ENCODE measurements at regions not wholly inside any gene's neighbourhood (a gene's known extent, or its start where the extent isn't known, plus 50 kb on each side); places are given as distances from the start of the nearest gene placed in this dataset.

DNA sequence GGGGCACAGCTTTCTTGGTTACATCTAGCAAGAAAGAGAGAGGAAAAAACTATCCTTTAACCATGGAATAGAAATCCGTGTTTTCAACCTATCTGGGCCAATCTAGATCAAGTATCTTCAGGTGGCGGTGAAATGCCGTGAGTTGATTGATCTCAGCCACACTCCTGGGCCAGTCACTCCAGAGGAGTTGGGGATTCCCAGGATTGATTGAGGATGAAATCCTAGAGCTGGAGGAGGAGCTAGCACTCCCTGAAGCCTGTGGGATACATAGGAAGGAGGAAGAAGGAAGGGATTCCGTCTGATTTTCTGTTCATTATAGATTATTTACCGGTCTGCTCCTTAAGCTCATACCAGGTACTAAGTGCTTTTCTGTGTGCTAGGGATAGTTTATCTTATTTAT, 106.3 kb upstream of the ARID2 start:
- 92 to 93% methylated on average over 5 of the region's 5 CpGs for WGBS, 2 donors
- H3K4me3 ChIP-seq = no peak overlapping the region
- no peaks in the 10 kb centered on the region for H3K9me3 ChIP-seq
- intact Hi-C loops (cut with DNase I) = no loop called here
- no peak for TF ChIP-seq POLR2A (IDR thresholded peaks at IDR 0.05)
- TF ChIP-seq EP300 (IDR thresholded peaks at IDR 0.05) = no peak
- TF ChIP-seq POLR2AphosphoS5 (IDR thresholded peaks at IDR 0.05) = no peak
- no peak for TF ChIP-seq CTCF (IDR thresholded peaks at IDR 0.05)
- no peak overlapping the region for H3K27ac ChIP-seq
- no peaks in the 10 kb centered on the region for H3K27me3 ChIP-seq
- DNase-seq = no peak
- no peaks in the 10 kb centered on the region for H3K36me3 ChIP-seq
- no peaks in the 10 kb centered on the region for H3K4me1 ChIP-seq

DNA sequence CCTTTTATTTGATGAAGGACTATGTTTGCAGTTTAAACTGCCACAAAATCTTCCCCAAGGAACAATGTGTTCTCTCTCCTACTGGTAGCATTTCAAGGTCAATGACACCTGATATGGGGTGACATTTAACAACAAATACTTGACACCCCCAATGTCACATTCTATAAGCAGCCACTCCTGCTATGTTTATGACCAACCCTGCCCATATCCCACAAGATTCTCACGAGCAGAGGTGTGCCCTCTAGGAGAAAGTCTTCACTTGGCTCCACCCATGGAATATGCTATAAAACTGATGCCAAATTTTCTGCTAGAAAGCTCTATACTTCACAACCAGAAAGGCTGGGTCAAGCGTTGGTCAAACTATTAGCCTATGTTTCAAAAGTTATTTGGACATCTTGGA, 105.6 kb upstream of the ARID2 start:
- Histone ChIP-seq H3K9me3 (no peaks in the 10 kb centered on the region), H3K27ac (no peak overlapping the region), H3K4me3 (no peak overlapping the region), H3K36me3 (no peaks in the 10 kb centered on the region), H3K27me3 (no peaks in the 10 kb centered on the region), H3K4me1 (no peaks in the 10 kb centered on the region)
- WGBS, 2 donors = 35 to 75% methylated on average over 2 of the region's 2 CpGs
- DNase-seq = no peak
- intact Hi-C loops (cut with DNase I) = no loop called here
- no peak for TF ChIP-seq CTCF (IDR thresholded peaks at IDR 0.05)
- TF ChIP-seq POLR2AphosphoS5 (IDR thresholded peaks at IDR 0.05) = no peak
- TF ChIP-seq POLR2A (IDR thresholded peaks at IDR 0.05) = no peak
- TF ChIP-seq EP300 (IDR thresholded peaks at IDR 0.05) = no peak

DNA sequence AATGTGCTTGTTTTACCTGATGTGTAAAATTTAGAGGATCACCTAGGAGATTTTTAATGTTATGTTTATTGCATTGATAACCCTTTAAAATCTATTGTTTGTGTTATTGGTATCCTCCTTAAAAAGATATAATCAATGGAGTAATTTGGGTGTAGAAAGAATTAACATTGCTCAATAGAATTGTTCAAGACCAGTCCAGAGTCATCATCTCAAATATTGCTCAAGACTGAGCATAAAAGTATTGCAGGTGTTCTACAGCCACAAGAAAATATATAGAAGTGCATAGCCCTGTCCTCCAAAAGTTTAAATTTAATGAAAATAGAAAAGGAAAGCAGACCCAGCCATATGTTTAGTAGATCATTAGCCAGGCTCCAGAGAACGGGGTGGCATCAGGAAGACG, 102.5 kb upstream of the ARID2 start:
- no peaks in the 10 kb centered on the region for H3K4me1 ChIP-seq
- H3K9me3 ChIP-seq = no peaks in the 10 kb centered on the region
- no peaks in the 10 kb centered on the region for H3K27me3 ChIP-seq
- WGBS, 2 donors = 12 to 65% methylated on average over 2 of the region's 2 CpGs
- intact Hi-C loops (cut with DNase I) = no loop called here
- no peaks in the 10 kb centered on the region for H3K36me3 ChIP-seq
- no peak for TF ChIP-seq POLR2AphosphoS5 (IDR thresholded peaks at IDR 0.05)
- no peak for TF ChIP-seq CTCF (IDR thresholded peaks at IDR 0.05)
- no peak for TF ChIP-seq POLR2A (IDR thresholded peaks at IDR 0.05)
- DNase-seq = no peak
- H3K4me3 ChIP-seq = no peak overlapping the region
- no peak overlapping the region for H3K27ac ChIP-seq

DNA sequence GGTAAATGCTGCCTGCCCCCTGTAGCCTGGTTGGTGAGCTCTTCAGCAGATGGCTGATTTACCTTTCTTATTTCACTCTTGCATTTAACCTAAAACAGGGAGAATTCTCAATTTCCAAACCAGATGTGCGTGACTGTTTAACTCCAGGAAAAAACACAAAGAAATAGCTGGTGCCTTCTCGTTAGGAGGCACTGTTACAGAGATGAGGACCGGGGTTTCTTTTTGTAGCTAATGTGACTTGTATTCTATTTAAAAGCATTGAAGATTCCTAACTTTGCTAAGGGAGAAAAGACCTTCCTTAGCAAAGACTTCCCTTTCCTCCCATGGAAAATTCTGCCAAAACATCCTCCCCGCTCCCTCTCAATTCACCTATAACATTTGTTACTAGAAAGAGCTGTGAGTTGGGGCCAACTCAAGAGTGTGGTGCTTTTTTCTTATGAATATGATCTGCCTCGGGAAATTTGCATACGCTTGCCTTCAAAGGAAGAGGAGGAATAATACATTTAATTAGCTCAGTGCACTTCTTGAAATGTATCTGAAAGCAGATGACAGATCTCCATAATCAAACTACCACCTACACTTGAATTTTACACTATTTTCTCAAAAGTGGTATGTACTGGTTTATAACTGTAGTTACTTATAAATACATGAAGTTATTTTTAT, 102.0 kb upstream of the ARID2 start:
- H3K4me1 ChIP-seq = no peaks in the 10 kb centered on the region
- no peak overlapping the region for H3K4me3 ChIP-seq
- H3K9me3 ChIP-seq = no peaks in the 10 kb centered on the region
- no peak for DNase-seq
- no peak overlapping the region for H3K27ac ChIP-seq
- H3K36me3 ChIP-seq = no peaks in the 10 kb centered on the region
- intact Hi-C loops (cut with DNase I) = no loop called here
- no peaks in the 10 kb centered on the region for H3K27me3 ChIP-seq
- WGBS, 2 donors = 74 to 81% methylated on average over 6 of the region's 6 CpGs
- no peak for TF ChIP-seq EP300 (IDR thresholded peaks at IDR 0.05)
- TF ChIP-seq POLR2A (IDR thresholded peaks at IDR 0.05) = no peak
- TF ChIP-seq CTCF (IDR thresholded peaks at IDR 0.05) = no peak
- no peak for TF ChIP-seq POLR2AphosphoS5 (IDR thresholded peaks at IDR 0.05)

- no peaks in the 10 kb centered on the region for H3K27me3 ChIP-seq
- DNase-seq = no peak
Measured at GRCh38 chr12:45629292-45629691, 100.2 kb upstream of the ARID2 start.

More at GRCh38 chr12:45629292-45629691, 100.2 kb upstream of the ARID2 start:
- no peaks in the 10 kb centered on the region for H3K4me1 ChIP-seq
- intact Hi-C loops (cut with DNase I) = no loop called here
- no peak overlapping the region for H3K4me3 ChIP-seq
- H3K36me3 ChIP-seq = no peaks in the 10 kb centered on the region
- H3K9me3 ChIP-seq = no peaks in the 10 kb centered on the region
- TF ChIP-seq POLR2AphosphoS5 (IDR thresholded peaks at IDR 0.05) (no peak), CTCF (IDR thresholded peaks at IDR 0.05) (no peak), EP300 (IDR thresholded peaks at IDR 0.05) (no peak), POLR2A (IDR thresholded peaks at IDR 0.05) (no peak)
- H3K27ac ChIP-seq = no peak overlapping the region

Data from sigmoid colon (tissue), 6 donors.